ENCODE measurements at regions not wholly inside any gene's neighbourhood (a gene's known extent, or its start where the extent isn't known, plus 50 kb on each side); places are given as distances from the start of the nearest gene placed in this dataset.

GRCh38 chr13:89574077-89574476 is 1773.4 kb upstream of the MIR17HG start:
- TF ChIP-seq CTCF (IDR thresholded peaks at IDR 0.05; ENCODE audit: low read depth, low read length): no peak
- DNase-seq (ENCODE audit: extremely low read depth, low read depth): no peak

DNA sequence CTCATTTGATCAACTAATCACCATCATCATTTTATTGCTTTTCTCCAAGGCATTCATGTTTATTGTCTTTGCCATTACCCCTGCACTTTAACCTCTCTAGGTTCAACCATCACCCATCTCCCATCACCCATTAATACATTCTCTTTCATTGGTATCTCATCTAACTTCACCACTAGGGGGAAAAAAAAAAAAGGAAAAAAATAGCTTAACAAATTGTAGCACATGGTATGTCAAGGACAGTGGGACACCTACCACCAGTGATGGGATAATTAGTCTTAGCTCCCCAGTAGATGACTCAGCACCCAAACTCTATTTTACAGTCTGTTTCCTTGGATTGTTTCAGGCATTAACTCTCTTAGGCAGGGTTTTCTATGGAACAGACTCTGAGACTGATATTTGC is 1770.2 kb upstream of the MIR17HG start:
- no peak for TF ChIP-seq CTCF (IDR thresholded peaks at IDR 0.05; ENCODE audit: low read depth, low read length)
- no peak for DNase-seq (ENCODE audit: extremely low read depth, low read depth)

- TF ChIP-seq CTCF (IDR thresholded peaks at IDR 0.05; ENCODE audit: low read depth, low read length): no peak
- no peak for DNase-seq (ENCODE audit: extremely low read depth, low read depth)
Measured at GRCh38 chr13:89584058-89584620, 1763.3 kb upstream of the MIR17HG start.

GRCh38 chr13:89602655-89603054 is 1744.8 kb upstream of the MIR17HG start:
- TF ChIP-seq CTCF (IDR thresholded peaks at IDR 0.05; ENCODE audit: low read depth, low read length): no peak
- DNase-seq (ENCODE audit: extremely low read depth, low read depth): no peak

DNA sequence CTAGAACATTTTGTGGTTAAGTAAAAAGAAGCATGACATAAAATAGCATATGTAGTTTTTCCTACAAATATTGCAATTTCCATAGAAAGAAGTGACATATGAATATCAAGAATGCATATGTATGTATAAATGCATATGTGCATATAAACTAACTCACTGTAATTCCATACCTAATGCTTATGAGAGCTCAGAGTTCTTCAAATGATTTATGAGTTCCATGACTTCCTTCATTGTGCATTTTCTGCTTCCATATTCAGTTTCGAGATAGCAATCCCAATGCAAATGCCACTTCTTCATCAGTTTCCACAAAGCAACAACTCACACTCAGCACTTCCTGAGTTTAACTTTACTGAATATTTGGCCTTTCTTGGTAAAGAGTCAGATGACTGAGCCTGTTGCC is 1744.3 kb upstream of the MIR17HG start:
- no peak for DNase-seq (ENCODE audit: extremely low read depth, low read depth)
- TF ChIP-seq CTCF (IDR thresholded peaks at IDR 0.05; ENCODE audit: low read depth, low read length): no peak

DNA sequence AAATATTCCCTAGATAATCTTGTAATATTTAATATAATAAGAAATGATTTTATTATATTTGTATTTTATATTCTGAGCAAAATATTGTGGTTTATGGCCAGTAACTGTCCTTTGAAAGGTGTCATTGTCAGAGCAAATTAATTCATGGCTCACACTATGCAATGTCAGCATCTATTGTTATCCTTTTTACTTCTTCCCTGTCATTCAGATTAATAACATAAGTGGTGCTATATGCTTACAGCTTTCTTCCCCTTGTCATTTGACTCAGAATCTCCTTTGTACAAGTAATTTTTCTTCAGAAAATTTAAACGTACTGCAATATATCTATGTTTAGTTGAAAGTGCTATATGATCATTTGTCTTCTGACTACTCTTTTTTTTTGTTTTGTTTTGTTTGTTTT is 1738.2 kb upstream of the MIR17HG start:
- DNase-seq (ENCODE audit: extremely low read depth, low read depth): no peak

DNA sequence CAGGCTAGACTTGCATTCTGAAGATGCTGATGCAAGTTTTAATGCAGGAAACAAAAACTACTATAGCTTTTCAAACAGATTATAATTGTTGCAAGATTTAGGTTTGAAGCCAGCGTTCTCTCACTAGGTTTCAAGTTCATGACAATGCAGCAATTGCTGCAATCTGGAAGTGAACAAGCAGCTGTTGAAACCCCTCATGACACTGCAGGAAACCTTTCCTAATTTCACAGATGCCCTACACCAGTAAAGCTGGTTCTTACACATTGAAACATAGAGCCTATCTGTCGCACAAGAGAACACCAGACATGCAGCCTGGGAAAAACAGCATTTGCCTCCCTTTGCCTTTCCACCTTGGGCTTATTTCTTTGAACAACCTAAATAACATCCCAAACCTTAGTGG is 1737.2 kb upstream of the MIR17HG start:
- no peak for TF ChIP-seq CTCF (IDR thresholded peaks at IDR 0.05; ENCODE audit: low read depth, low read length)
- DNase-seq (ENCODE audit: extremely low read depth, low read depth): no peak

More for the DNA sequence above, 1738.2 kb upstream of the MIR17HG start:
- no peak for TF ChIP-seq CTCF (IDR thresholded peaks at IDR 0.05; ENCODE audit: low read depth, low read length)

Data from AG09319 (cell line).